H9 (cell line): ENCODE measurements at regions not wholly inside any gene's neighbourhood (a gene's known extent, or its start where the extent isn't known, plus 50 kb on each side); places are given as distances from the start of the nearest gene placed in this dataset.

Experiments
- DNase-seq: peaks from one replicate; pipeline ENCODE4 v3.0.0-alpha.2; 2017
- H2AFZ ChIP-seq: one replicate; pipeline ENCODE4 v1.6.1; 2013; ENCODE audit warnings: mild to moderate bottlenecking, low read length, control low read depth, moderate library complexity
- H2AK5ac ChIP-seq: 2 replicates; pipeline ENCODE4 v1.6.1; 2013; ENCODE audit warnings: low read length, control low read depth, mixed read lengths; ENCODE audit not compliant: insufficient read length
- H2BK120ac ChIP-seq: one replicate; pipeline ENCODE4 v1.6.1; 2013; ENCODE audit warnings: low read depth, mild to moderate bottlenecking, low read length, control low read depth, inconsistent platforms; ENCODE audit not compliant: poor library complexity, severe bottlenecking
- H2BK12ac ChIP-seq: 2 replicates; pipeline ENCODE4 v1.6.1; 2013; ENCODE audit warnings: low read length, control low read depth, mixed read lengths, low read depth; ENCODE audit not compliant: insufficient read length
- H2BK15ac ChIP-seq: 2 replicates; pipeline ENCODE4 v1.6.1; 2013; ENCODE audit warnings: low read depth, low read length, control low read depth
- H2BK20ac ChIP-seq: one replicate; pipeline ENCODE4 v1.6.1; 2013; ENCODE audit warnings: low read depth, mild to moderate bottlenecking, low read length, control low read depth, inconsistent platforms; ENCODE audit not compliant: poor library complexity, severe bottlenecking
- H2BK5ac ChIP-seq: 2 replicates; pipeline ENCODE4 v1.6.1; 2013; ENCODE audit warnings: low read length, control low read depth, mixed read lengths; ENCODE audit not compliant: insufficient read length
- H3K14ac ChIP-seq: 2 replicates; pipeline ENCODE4 v1.6.1; 2013; ENCODE audit warnings: low read length, control low read depth; ENCODE audit not compliant: insufficient read depth
- H3K18ac ChIP-seq: 2 replicates; pipeline ENCODE4 v1.6.1; 2013; ENCODE audit warnings: low read depth, mild to moderate bottlenecking, mixed read lengths, low read length, control low read depth; ENCODE audit not compliant: insufficient read length
- H3K23ac ChIP-seq: 2 replicates; pipeline ENCODE4 v1.6.1; 2013; ENCODE audit warnings: low read length, control low read depth, mixed read lengths, low read depth; ENCODE audit not compliant: insufficient read length
- H3K23me2 ChIP-seq: 2 replicates; pipeline ENCODE4 v1.6.1; 2013; ENCODE audit warnings: low read depth, mild to moderate bottlenecking, mixed read lengths, low read length, control low read depth; ENCODE audit not compliant: insufficient read length, poor library complexity, severe bottlenecking
- H3K27ac ChIP-seq: 2 replicates; pipeline ENCODE4 v1.5.1; 2013; ENCODE audit warnings: low read length, control low read depth, mixed read lengths, low read depth; ENCODE audit not compliant: insufficient read length
- H3K27me3 ChIP-seq: 2 replicates; pipeline ENCODE4 v1.6.1; 2013; ENCODE audit warnings: low read length, control low read depth, inconsistent platforms; ENCODE audit not compliant: insufficient read depth
- H3K4ac ChIP-seq: 2 replicates; pipeline ENCODE4 v1.6.1; 2013; ENCODE audit warnings: low read depth, mild to moderate bottlenecking, control low read depth, inconsistent platforms, low read length, moderate library complexity
- H3K4me1 ChIP-seq: 2 replicates; pipeline ENCODE4 v1.6.1; 2013; ENCODE audit warnings: low read length, control low read depth, inconsistent platforms; ENCODE audit not compliant: insufficient read depth
- H3K4me2 ChIP-seq: 2 replicates; pipeline ENCODE4 v1.6.1; 2013; ENCODE audit warnings: low read length, control low read depth, mixed read lengths; ENCODE audit not compliant: insufficient read length, insufficient read depth
- H3K56ac ChIP-seq: 2 replicates; pipeline ENCODE4 v1.6.1; 2013; ENCODE audit warnings: low read depth, mild to moderate bottlenecking, mixed read lengths, low read length, control low read depth; ENCODE audit not compliant: insufficient read length
- H3K79me1 ChIP-seq: 2 replicates; pipeline ENCODE4 v1.6.1; 2013; ENCODE audit warnings: low read depth, mild to moderate bottlenecking, moderate library complexity, low read length, control low read depth, inconsistent platforms; ENCODE audit not compliant: insufficient read depth, poor library complexity, severe bottlenecking
- H3K79me2 ChIP-seq: 2 replicates; pipeline ENCODE4 v1.6.1; 2013; ENCODE audit warnings: low read length, control low read depth, inconsistent platforms; ENCODE audit not compliant: insufficient read depth
- H3K9ac ChIP-seq: 2 replicates; pipeline ENCODE4 v1.6.1; 2013; ENCODE audit warnings: low read length, control low read depth, mixed read lengths; ENCODE audit not compliant: insufficient read length; ENCODE audit errors: extremely low read depth
- H3K9me3 ChIP-seq: one replicate; pipeline ENCODE4 v1.6.1; 2013; ENCODE audit warnings: low read depth, low read length, inconsistent platforms; ENCODE audit not compliant: control insufficient read depth
- H3T11ph ChIP-seq: one replicate; pipeline ENCODE4 v1.6.1; 2013; ENCODE audit warnings: mild to moderate bottlenecking, low read length, control low read depth, inconsistent platforms
- H4K20me1 ChIP-seq: one replicate; pipeline ENCODE4 v1.6.1; 2013; ENCODE audit not compliant: control insufficient read depth, insufficient read length, insufficient read depth
- H4K5ac ChIP-seq: 2 replicates; pipeline ENCODE4 v1.6.1; 2013; ENCODE audit warnings: low read depth, mild to moderate bottlenecking, mixed read lengths, low read length, control low read depth; ENCODE audit not compliant: insufficient read length
- H4K8ac ChIP-seq: replicated peaks from 2 replicates; pipeline ENCODE4 v1.6.1; 2013; ENCODE audit warnings: low read length, control low read depth, mixed read lengths, low read depth; ENCODE audit not compliant: insufficient read length
- H4K91ac ChIP-seq: 2 replicates; pipeline ENCODE4 v1.6.1; 2013; ENCODE audit warnings: low read depth, mild to moderate bottlenecking, moderate library complexity, mixed read lengths, low read length, control low read depth; ENCODE audit not compliant: insufficient read length
- H3K27ac Mint-ChIP-seq, 3 experiments: 2 replicates in 2 of 3; 3 replicates in 1 of 3; pipeline ENCODE4 v1.8.0; 2020 to 2021; ENCODE audit warnings: mixed read lengths in 3 of 3, mild to moderate bottlenecking in 1 of 3, moderate library complexity in 1 of 3
- H3K27me3 Mint-ChIP-seq: 2 replicates; pipeline ENCODE4 v1.8.0; 2021; ENCODE audit warnings: low read depth, mild to moderate bottlenecking, moderate library complexity, mixed read lengths
- H3K36me3 Mint-ChIP-seq, 3 experiments: 2 replicates in 2 of 3; 3 replicates in 1 of 3; pipeline ENCODE4 v1.8.0; 2020 to 2021; ENCODE audit warnings: low read depth in 3 of 3, mixed read lengths in 3 of 3; ENCODE audit not compliant: insufficient read depth in 1 of 3
- H3K4me1 Mint-ChIP-seq, 2 experiments: 2 replicates each; pipeline ENCODE4 v1.8.0; 2020; ENCODE audit warnings: mixed read lengths in 2 of 2
- H3K4me3 Mint-ChIP-seq, 2 experiments: 2 replicates in 1 of 2; 3 replicates in 1 of 2; pipeline ENCODE4 v1.8.0; 2020 to 2021; ENCODE audit warnings: mild to moderate bottlenecking in 2 of 2, mixed read lengths in 2 of 2, moderate library complexity in 1 of 2
- H3K9me3 Mint-ChIP-seq, 2 experiments: 2 replicates in 1 of 2; 3 replicates in 1 of 2; pipeline ENCODE4 v1.8.0; 2020; ENCODE audit warnings: mild to moderate bottlenecking in 2 of 2, mixed read lengths in 2 of 2, moderate library complexity in 1 of 2
- CTCF ChIP-seq: fragments of 200-600 bp; sonication (generic); conservative IDR thresholded peaks from 3 replicates; pipeline ENCODE4 v1.8.0; 2021; ENCODE audit warnings: antibody characterized with exemption, mild to moderate bottlenecking
- WGBS: extraction: QIAGEN DNeasy Blood & Tissue Kit; methylation state at CpG from one replicate; pipeline ENCODE4 v1.1.7; 2013; ENCODE audit warnings: missing lambda C conversion rate, low lambda C conversion rate, mixed read lengths; ENCODE audit not compliant: insufficient read length; ENCODE audit errors: extremely low coverage; 5-methylcytosine and 5-hydroxymethylcytosine counted together

- H3K27me3 Mint-ChIP-seq, result no peaks in the 10 kb centered on the region
- no peak overlapping the region for H2AFZ ChIP-seq
These were observed 225.3 kb downstream of the TPBG start for GRCh38 chr6:82588859-82589412.

More at GRCh38 chr6:82588859-82589412, 225.3 kb downstream of the TPBG start:
- no peaks in the 10 kb centered on the region for H3K79me1 ChIP-seq
- H4K91ac ChIP-seq, result no peak overlapping the region
- H3K56ac ChIP-seq, result no peak overlapping the region
- no peak overlapping the region for H3K14ac ChIP-seq
- no peak overlapping the region for H3K9ac ChIP-seq
- no peak overlapping the region for H4K5ac ChIP-seq
- no peaks in the 10 kb centered on the region for H3K9me3 ChIP-seq
- Mint-ChIP-seq H3K4me3 (no peak overlapping the region), H3K4me1 (peaks cover 15 to 18% of the 10 kb centered on the region in 2 experiments), H3K27ac (no peak overlapping the region; a peak in 1 of 7 replicates), H3K36me3 (no peaks in the 10 kb centered on the region), H3K9me3 (no peaks in the 10 kb centered on the region)
- no peak overlapping the region for H3K4ac ChIP-seq
- no peaks in the 10 kb centered on the region for H3K4me1 ChIP-seq
- H2BK15ac ChIP-seq, result no peak overlapping the region
- no peak overlapping the region for H4K8ac ChIP-seq
- no peaks in the 10 kb centered on the region for H3K27me3 ChIP-seq
- H3K79me2 ChIP-seq, result no peaks in the 10 kb centered on the region
- H2AK5ac ChIP-seq, result no peak overlapping the region
- no peak overlapping the region for H3T11ph ChIP-seq
- DNase-seq, result no peak
- H3K27ac ChIP-seq, result no peak overlapping the region
- no peaks in the 10 kb centered on the region for H4K20me1 ChIP-seq
- no peak overlapping the region for H2BK12ac ChIP-seq
- H2BK20ac ChIP-seq, result no peak overlapping the region
- H3K4me2 ChIP-seq, result no peak overlapping the region
- no peak overlapping the region for H3K23ac ChIP-seq
- H2BK5ac ChIP-seq, result no peak overlapping the region
- TF ChIP-seq CTCF, result no peak
- H2BK120ac ChIP-seq, result no peak overlapping the region
- H3K23me2 ChIP-seq, result no peaks in the 10 kb centered on the region
- no CpG with 5 or more reads among the region's 1 CpG for WGBS
- no peak overlapping the region for H3K18ac ChIP-seq
